OCI-LY7 (cell line): ENCODE measurements at regions not wholly inside any gene's neighbourhood (a gene's known extent, or its start where the extent isn't known, plus 50 kb on each side); places are given as distances from the start of the nearest gene placed in this dataset.

ENCODE experiments used
- BruUV-seq: library from RNA; stranded (reverse); fragments of 400-500 nt; replicated peaks from 2 replicates; lab custom pipeline; 2021; lab: Mats Ljungman, UMichigan
- CTCF ChIA-PET: fragments of 300-600 bp; sonication (Branson Sonifier 250); formaldehyde crosslinking; loops from one replicate; lab custom pipeline; 2022; ENCODE audit warnings: antibody characterized with exemption; ENCODE audit not compliant: unreplicated experiment; lab: Charles Lee
- POLR2A ChIA-PET: fragments of 300-600 bp; sonication (Branson Sonifier 250); formaldehyde crosslinking; loops from one replicate; lab custom pipeline; 2022; ENCODE audit warnings: antibody characterized with exemption; lab: Charles Lee
- DNase-seq: peaks from one replicate; pipeline ENCODE4 v3.0.0-alpha.2; 2015; ENCODE audit warnings: low spot score
- H2AFZ ChIP-seq: fragments of 200-600 bp; sonication (generic), shearing (Covaris generic); 2 replicates; pipeline ENCODE4 v1.6.1; 2014; ENCODE audit warnings: mild to moderate bottlenecking, antibody characterized with exemption, low read length, moderate library complexity
- H3K27ac ChIP-seq: fragments of 200-600 bp; sonication (generic); 2 replicates; pipeline ENCODE4 v1.5.1; 2014; ENCODE audit warnings: mixed run types, low read depth, mild to moderate bottlenecking, moderate library complexity, low read length, inconsistent platforms; ENCODE audit not compliant: poor library complexity, severe bottlenecking
- H3K36me3 ChIP-seq: fragments of 200-600 bp; sonication (generic); 2 replicates; pipeline ENCODE4 v1.6.1; 2014; ENCODE audit warnings: mild to moderate bottlenecking, antibody characterized with exemption, low read length, moderate library complexity, mixed read lengths; ENCODE audit not compliant: insufficient read depth
- H3K4me1 ChIP-seq: fragments of 200-600 bp; sonication (generic); 2 replicates; pipeline ENCODE4 v1.5.1; 2014; ENCODE audit warnings: mild to moderate bottlenecking, low read length; ENCODE audit not compliant: insufficient read depth, poor library complexity, severe bottlenecking
- H3K4me2 ChIP-seq: fragments of 200-600 bp; sonication (generic); 2 replicates; pipeline ENCODE4 v1.6.1; 2014; ENCODE audit warnings: mild to moderate bottlenecking, low read length
- H3K4me3 ChIP-seq: fragments of 200-600 bp; sonication (generic); 2 replicates; pipeline ENCODE4 v1.5.1; 2014; ENCODE audit warnings: mild to moderate bottlenecking, low read depth, low read length; ENCODE audit not compliant: poor library complexity, severe bottlenecking
- H3K79me2 ChIP-seq: fragments of 200-600 bp; sonication (generic); 2 replicates; pipeline ENCODE4 v1.6.1; 2016; ENCODE audit warnings: low read depth, mild to moderate bottlenecking, low read length, moderate library complexity, mixed read lengths; ENCODE audit not compliant: insufficient read depth
- H3K9me2 ChIP-seq: fragments of 200-600 bp; sonication (generic); 2 replicates; pipeline ENCODE4 v1.6.1; 2016; ENCODE audit warnings: mild to moderate bottlenecking, low read length, mixed read lengths; ENCODE audit not compliant: insufficient read depth
- H3K9me3 ChIP-seq: fragments of 200-600 bp; sonication (generic); 2 replicates; pipeline ENCODE4 v1.6.1; 2014; ENCODE audit warnings: mild to moderate bottlenecking, mixed run types, low read length, mixed read lengths
- H4K20me1 ChIP-seq: fragments of 200-600 bp; sonication (generic); 2 replicates; pipeline ENCODE4 v1.6.1; 2014; ENCODE audit warnings: mild to moderate bottlenecking, antibody characterized with exemption, low read length, moderate library complexity, mixed read lengths; ENCODE audit not compliant: insufficient read depth
- EZH2phosphoT487 ChIP-seq: fragments of 200-600 bp; sonication (generic); IDR thresholded peaks from 2 replicates; pipeline ENCODE4 v1.6.1; 2018; ENCODE audit warnings: low read depth, borderline replicate concordance, mild to moderate bottlenecking, mixed run types, antibody characterized with exemption, low read length, moderate library complexity, mixed read lengths
- intact Hi-C: fragments of 100-400 bp; cut with micrococcal nuclease; formaldehyde crosslinking; loops from one replicate; pipeline ENCODE4 v1.10.0; 2022; ENCODE audit not compliant: unreplicated experiment
- TF ChIP-seq, protein P1 (sequence below): fragments of 200-600 bp; sonication (generic); conservative IDR thresholded peaks from 2 replicates; pipeline ENCODE4 v1.5.1; 2014; ENCODE audit warnings: mild to moderate bottlenecking, antibody characterized with exemption, low read length, moderate library complexity, mixed read lengths

DNA sequence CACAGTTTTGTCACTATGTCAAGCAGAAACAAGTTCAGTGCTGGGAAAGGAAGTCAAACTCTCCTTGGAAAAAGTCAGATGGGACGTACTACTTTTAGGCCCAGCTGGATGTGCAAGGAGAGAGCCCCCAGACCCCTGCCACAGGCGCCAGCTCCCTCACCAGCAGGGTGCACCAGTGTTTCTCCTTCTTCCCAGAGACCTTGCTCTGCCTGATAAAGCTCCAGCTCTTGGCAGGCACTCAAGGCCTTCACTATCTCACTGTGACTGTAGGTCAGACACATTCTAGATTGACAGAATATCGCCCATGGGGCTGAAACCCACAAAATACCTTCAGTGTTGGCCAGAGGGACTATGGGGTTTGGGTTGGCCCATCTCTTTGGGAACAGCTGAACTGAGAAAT lies 54.8 kb upstream of the CHRNB4 start:
- intact Hi-C loops, result no loop called here
- DNase-seq, result no peak
- H3K36me3 ChIP-seq, result no peaks in the 10 kb centered on the region
- no peaks in the 10 kb centered on the region for H3K4me1 ChIP-seq
- TF ChIP-seq EZH2phosphoT487, result no peak
- TF ChIP-seq, protein P1, sequence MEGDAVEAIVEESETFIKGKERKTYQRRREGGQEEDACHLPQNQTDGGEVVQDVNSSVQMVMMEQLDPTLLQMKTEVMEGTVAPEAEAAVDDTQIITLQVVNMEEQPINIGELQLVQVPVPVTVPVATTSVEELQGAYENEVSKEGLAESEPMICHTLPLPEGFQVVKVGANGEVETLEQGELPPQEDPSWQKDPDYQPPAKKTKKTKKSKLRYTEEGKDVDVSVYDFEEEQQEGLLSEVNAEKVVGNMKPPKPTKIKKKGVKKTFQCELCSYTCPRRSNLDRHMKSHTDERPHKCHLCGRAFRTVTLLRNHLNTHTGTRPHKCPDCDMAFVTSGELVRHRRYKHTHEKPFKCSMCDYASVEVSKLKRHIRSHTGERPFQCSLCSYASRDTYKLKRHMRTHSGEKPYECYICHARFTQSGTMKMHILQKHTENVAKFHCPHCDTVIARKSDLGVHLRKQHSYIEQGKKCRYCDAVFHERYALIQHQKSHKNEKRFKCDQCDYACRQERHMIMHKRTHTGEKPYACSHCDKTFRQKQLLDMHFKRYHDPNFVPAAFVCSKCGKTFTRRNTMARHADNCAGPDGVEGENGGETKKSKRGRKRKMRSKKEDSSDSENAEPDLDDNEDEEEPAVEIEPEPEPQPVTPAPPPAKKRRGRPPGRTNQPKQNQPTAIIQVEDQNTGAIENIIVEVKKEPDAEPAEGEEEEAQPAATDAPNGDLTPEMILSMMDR, result no peak
- no peak overlapping the region for H2AFZ ChIP-seq
- H3K9me2 ChIP-seq, result no peaks in the 10 kb centered on the region
- ChIA-PET CTCF (no interaction called here), POLR2A (no interaction called here)
- H3K9me3 ChIP-seq, result no peaks in the 10 kb centered on the region
- no peaks in the 10 kb centered on the region for H4K20me1 ChIP-seq
- BruUV-seq, result no TSS peak
- no peak overlapping the region for H3K4me3 ChIP-seq
- no peaks in the 10 kb centered on the region for H3K79me2 ChIP-seq
- no peak overlapping the region for H3K4me2 ChIP-seq
- H3K27ac ChIP-seq, result no peak overlapping the region

DNA sequence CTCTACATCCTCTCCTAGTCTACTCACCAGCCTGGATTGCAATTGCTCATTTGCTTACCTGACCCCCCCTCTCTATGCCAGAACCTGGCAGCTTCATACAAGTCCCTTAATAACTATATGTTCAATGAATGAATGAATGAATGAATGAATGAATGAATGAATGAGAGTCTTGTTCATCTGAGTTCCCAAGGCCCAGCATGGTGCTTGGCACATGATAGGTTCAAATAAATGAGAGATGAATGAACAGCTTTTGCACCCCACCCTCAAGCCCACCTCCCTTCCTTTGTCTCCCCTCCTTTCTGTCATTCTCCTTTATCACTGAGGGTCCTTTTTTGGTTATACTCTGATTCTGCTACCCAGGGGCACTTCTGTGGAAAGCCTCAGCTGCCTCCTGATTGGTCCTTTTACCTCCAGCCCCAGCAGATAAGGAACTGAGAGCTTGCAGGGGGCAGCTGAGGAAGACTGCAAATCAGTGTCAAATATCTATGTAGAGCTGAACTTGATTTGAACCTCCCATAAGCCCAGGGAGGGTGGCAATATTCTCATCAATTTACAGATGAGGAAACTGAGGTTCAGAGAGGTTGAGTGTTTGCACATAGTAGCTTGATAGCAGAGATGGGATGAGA lies 54.1 kb upstream of the CHRNB4 start:
- ChIA-PET POLR2A (interaction anchor here (0.7 kb wide), 1 partner anchor 371 kb away, joined by 3 read pairs; no protein-coding TSS in a partner anchor), CTCF (no interaction called here)
- Histone ChIP-seq H3K36me3 (no peaks in the 10 kb centered on the region), H3K9me3 (no peaks in the 10 kb centered on the region), H3K79me2 (no peaks in the 10 kb centered on the region), H3K27ac (no peak overlapping the region), H3K9me2 (no peaks in the 10 kb centered on the region), H3K4me1 (no peaks in the 10 kb centered on the region), H3K4me2 (no peak overlapping the region), H3K4me3 (no peak overlapping the region), H2AFZ (no peak overlapping the region), H4K20me1 (no peaks in the 10 kb centered on the region)
- DNase-seq, result no peak
- no peak for TF ChIP-seq EZH2phosphoT487
- TF ChIP-seq, protein P1, result no peak
- intact Hi-C loops, result no loop called here
- no TSS peak for BruUV-seq

DNA sequence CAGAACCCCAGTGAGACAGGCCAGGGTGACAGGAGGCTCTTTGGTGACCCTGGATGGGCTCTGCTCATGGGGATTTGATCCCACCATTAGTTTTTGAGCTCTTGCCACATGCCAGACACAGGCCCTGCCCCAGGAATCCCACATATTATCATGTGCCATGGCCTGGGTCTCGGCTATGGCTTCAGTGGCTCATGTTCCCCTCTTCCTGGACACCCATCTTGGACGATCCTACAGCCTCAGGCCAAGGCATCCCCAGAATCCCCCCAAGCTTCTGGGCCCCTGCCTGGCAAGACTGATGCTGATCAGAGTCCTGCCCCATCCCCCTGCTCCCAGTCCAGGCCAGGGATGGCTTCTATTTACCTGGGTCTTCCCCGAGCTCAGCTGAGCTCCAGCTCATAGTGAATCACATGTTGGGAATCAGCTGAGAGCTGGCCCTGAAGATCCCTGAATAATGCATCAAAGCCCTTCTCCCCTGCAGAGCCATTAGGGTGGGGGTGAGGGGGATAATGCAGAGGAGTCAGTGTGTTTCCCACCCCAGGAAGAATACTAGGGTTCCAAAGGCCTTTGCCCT lies 50.9 kb upstream of the CHRNB4 start:
- H3K79me2 ChIP-seq, result no peaks in the 10 kb centered on the region
- POLR2A ChIA-PET, result no interaction called here
- CTCF ChIA-PET, result no interaction called here

More for the DNA sequence above, 50.9 kb upstream of the CHRNB4 start:
- no peak overlapping the region for H3K27ac ChIP-seq
- intact Hi-C loops, result no loop called here
- no peaks in the 10 kb centered on the region for H3K36me3 ChIP-seq
- H3K4me1 ChIP-seq, result no peaks in the 10 kb centered on the region
- no peak overlapping the region for H3K4me2 ChIP-seq
- no peaks in the 10 kb centered on the region for H3K9me2 ChIP-seq
- no peaks in the 10 kb centered on the region for H4K20me1 ChIP-seq
- DNase-seq, result no peak
- H3K9me3 ChIP-seq, result no peaks in the 10 kb centered on the region
- H3K4me3 ChIP-seq, result no peak overlapping the region
- H2AFZ ChIP-seq, result no peak overlapping the region
- TF ChIP-seq EZH2phosphoT487, result no peak
- TF ChIP-seq, protein P1, result no peak
- no TSS peak for BruUV-seq
